Glutamatergic neuron (in vitro differentiated cells): ENCODE measurements at regions not wholly inside any gene's neighbourhood (a gene's known extent, or its start where the extent isn't known, plus 50 kb on each side); places are given as distances from the start of the nearest gene placed in this dataset.

Source experiments
- DNase-seq: peaks from one replicate; pipeline ENCODE4 v3.0.0; 2022
- H3K27ac Mint-ChIP-seq: one replicate; pipeline ENCODE4 v1.8.0; 2020; ENCODE audit warnings: mild to moderate bottlenecking, mixed read lengths, inconsistent platforms; ENCODE audit not compliant: unreplicated experiment
- H3K27me3 Mint-ChIP-seq: one replicate; pipeline ENCODE4 v1.8.0; 2020; ENCODE audit warnings: mild to moderate bottlenecking, moderate library complexity, mixed read lengths, inconsistent platforms; ENCODE audit not compliant: unreplicated experiment
- H3K36me3 Mint-ChIP-seq: one replicate; pipeline ENCODE4 v1.8.0; 2020; ENCODE audit warnings: mild to moderate bottlenecking, mixed read lengths, inconsistent platforms; ENCODE audit not compliant: unreplicated experiment
- H3K4me1 Mint-ChIP-seq: one replicate; pipeline ENCODE4 v1.8.0; 2020; ENCODE audit warnings: mild to moderate bottlenecking, low read depth, mixed read lengths, inconsistent platforms; ENCODE audit not compliant: unreplicated experiment
- H3K4me3 Mint-ChIP-seq: one replicate; pipeline ENCODE4 v1.8.0; 2020; ENCODE audit warnings: mild to moderate bottlenecking, mixed read lengths, inconsistent platforms; ENCODE audit not compliant: unreplicated experiment
- H3K9me3 Mint-ChIP-seq: one replicate; pipeline ENCODE4 v1.8.0; 2020; ENCODE audit warnings: mild to moderate bottlenecking, moderate library complexity, mixed read lengths, inconsistent platforms; ENCODE audit not compliant: unreplicated experiment
- TF ChIP-seq, protein P1 (sequence below): fragments of 200-600 bp; sonication (generic); IDR thresholded peaks from one replicate; pipeline ENCODE4 v1.5.0; 2021; ENCODE audit not compliant: partially characterized antibody, unreplicated experiment

DNA sequence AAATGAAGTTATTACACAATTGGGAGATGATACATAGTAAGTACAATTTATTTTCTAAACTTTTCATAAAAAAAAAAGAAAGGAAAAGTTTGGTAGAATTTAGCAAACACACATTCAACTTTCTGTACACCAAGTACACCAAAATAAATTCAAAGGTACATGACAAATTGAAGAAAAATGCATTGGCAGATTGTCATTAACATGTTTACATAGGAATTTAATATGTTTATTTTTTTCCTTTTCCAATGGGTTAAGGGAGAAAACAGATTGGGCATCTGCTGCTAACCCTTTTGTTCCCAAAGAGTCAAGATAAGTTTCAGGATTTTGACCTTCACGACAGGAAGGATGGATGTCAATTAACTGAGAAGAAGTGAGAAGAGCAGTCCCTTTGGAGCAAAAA lies 620.4 kb downstream of the XIRP2 start:
- no peaks in the 10 kb centered on the region for H3K36me3 Mint-ChIP-seq
- H3K27me3 Mint-ChIP-seq, result no peaks in the 10 kb centered on the region
- H3K4me3 Mint-ChIP-seq, result no peak overlapping the region
- TF ChIP-seq, protein P1, sequence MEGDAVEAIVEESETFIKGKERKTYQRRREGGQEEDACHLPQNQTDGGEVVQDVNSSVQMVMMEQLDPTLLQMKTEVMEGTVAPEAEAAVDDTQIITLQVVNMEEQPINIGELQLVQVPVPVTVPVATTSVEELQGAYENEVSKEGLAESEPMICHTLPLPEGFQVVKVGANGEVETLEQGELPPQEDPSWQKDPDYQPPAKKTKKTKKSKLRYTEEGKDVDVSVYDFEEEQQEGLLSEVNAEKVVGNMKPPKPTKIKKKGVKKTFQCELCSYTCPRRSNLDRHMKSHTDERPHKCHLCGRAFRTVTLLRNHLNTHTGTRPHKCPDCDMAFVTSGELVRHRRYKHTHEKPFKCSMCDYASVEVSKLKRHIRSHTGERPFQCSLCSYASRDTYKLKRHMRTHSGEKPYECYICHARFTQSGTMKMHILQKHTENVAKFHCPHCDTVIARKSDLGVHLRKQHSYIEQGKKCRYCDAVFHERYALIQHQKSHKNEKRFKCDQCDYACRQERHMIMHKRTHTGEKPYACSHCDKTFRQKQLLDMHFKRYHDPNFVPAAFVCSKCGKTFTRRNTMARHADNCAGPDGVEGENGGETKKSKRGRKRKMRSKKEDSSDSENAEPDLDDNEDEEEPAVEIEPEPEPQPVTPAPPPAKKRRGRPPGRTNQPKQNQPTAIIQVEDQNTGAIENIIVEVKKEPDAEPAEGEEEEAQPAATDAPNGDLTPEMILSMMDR, result no peak
- H3K27ac Mint-ChIP-seq, result no peak overlapping the region
- H3K4me1 Mint-ChIP-seq, result no peaks in the 10 kb centered on the region
- no peak for DNase-seq
- no peaks in the 10 kb centered on the region for H3K9me3 Mint-ChIP-seq

DNA sequence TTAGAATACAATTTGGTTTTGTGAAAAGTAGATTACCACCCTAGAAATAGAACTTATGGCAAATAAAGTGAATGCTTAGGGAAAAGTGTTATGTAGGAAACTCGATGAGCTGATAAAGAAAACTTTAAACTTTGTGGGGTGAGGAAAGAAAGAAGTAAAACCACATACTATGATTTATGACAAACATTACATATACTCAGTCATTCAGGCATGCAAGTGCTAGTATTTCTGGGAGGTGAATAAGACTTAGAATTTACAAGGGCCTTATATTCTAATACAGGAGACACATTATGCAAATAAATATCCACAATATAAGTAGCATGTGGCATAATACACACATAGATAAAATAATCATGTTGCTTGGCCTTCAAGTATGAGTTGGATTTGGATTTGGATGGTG lies 618.1 kb downstream of the XIRP2 start:
- Mint-ChIP-seq H3K27ac (no peak overlapping the region), H3K4me1 (no peaks in the 10 kb centered on the region), H3K27me3 (no peaks in the 10 kb centered on the region)

GRCh38 chr2:167504695-167505094 lies 616.4 kb downstream of the XIRP2 start:
- no peak overlapping the region for H3K4me3 Mint-ChIP-seq
- DNase-seq, result no peak
- H3K27me3 Mint-ChIP-seq, result no peaks in the 10 kb centered on the region
- no peak overlapping the region for H3K27ac Mint-ChIP-seq
- H3K9me3 Mint-ChIP-seq, result no peaks in the 10 kb centered on the region
- TF ChIP-seq, protein P1, result no peak
- H3K4me1 Mint-ChIP-seq, result no peaks in the 10 kb centered on the region
- no peaks in the 10 kb centered on the region for H3K36me3 Mint-ChIP-seq

More for the DNA sequence above, 618.1 kb downstream of the XIRP2 start:
- TF ChIP-seq, protein P1, result no peak
- Mint-ChIP-seq H3K4me3 (no peak overlapping the region), H3K9me3 (no peaks in the 10 kb centered on the region), H3K36me3 (no peaks in the 10 kb centered on the region)
- DNase-seq, result no peak

- Mint-ChIP-seq H3K27me3 (no peaks in the 10 kb centered on the region), H3K4me1 (no peaks in the 10 kb centered on the region)
- TF ChIP-seq, protein P1, result no peak
Measured at GRCh38 chr2:167504061-167504460, 615.8 kb downstream of the XIRP2 start.

DNA sequence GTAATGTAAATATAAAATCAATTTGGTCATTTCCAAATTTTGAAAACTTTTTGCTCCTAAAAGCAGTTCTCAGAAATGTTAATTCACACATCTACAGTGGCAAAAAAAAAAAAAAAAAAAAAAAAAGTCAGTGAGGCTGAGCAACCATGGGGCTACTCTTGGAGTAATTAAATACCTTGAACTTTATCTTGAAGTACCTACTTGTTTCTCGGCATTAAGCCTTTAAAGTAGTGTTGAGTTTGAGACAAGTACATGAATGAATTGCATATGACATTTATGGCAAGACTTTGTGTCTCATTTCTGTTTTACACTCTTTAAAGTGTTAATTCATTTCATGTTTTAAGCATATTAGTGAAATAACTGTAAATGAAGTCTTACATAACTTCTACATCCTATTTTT lies 613.3 kb downstream of the XIRP2 start:
- Mint-ChIP-seq H3K4me1 (no peaks in the 10 kb centered on the region), H3K27ac (no peak overlapping the region), H3K9me3 (no peaks in the 10 kb centered on the region), H3K27me3 (no peaks in the 10 kb centered on the region), H3K4me3 (no peak overlapping the region), H3K36me3 (no peaks in the 10 kb centered on the region)
- no peak for DNase-seq
- TF ChIP-seq, protein P1, result no peak

More at GRCh38 chr2:167504061-167504460, 615.8 kb downstream of the XIRP2 start:
- Mint-ChIP-seq H3K27ac (no peak overlapping the region), H3K9me3 (no peaks in the 10 kb centered on the region), H3K36me3 (no peaks in the 10 kb centered on the region), H3K4me3 (no peak overlapping the region)
- DNase-seq, result no peak
